Astrocyte (in vitro differentiated cells and primary cell): ENCODE measurements at regions not wholly inside any gene's neighbourhood (a gene's known extent, or its start where the extent isn't known, plus 50 kb on each side); places are given as distances from the start of the nearest gene placed in this dataset.

Source experiments
- DNase-seq: peaks from one replicate; pipeline ENCODE4 v3.0.0-alpha.2; 2010; ENCODE audit warnings: low read depth
- FAIRE-seq: peaks from 2 replicates; lab custom pipeline; 2011; peaks lifted over from hg19 to GRCh38; lab: Jason Lieb, UNC
- H2AFZ ChIP-seq: 2 replicates; pipeline ENCODE4 v1.6.0; 2012; ENCODE audit warnings: low read depth, low read length, inconsistent platforms
- H3K27ac ChIP-seq: 2 replicates; pipeline ENCODE4 v1.5.1; 2011; ENCODE audit warnings: low read depth, low read length, inconsistent platforms
- H3K27me3 ChIP-seq: 2 replicates; pipeline ENCODE4 v1.6.0; 2011; ENCODE audit warnings: low read length, inconsistent platforms; ENCODE audit not compliant: insufficient read depth
- H3K36me3 ChIP-seq: 2 replicates; pipeline ENCODE4 v1.5.1; 2011; ENCODE audit warnings: low read length, inconsistent platforms; ENCODE audit not compliant: insufficient read depth
- H3K4me1 ChIP-seq: 2 replicates; pipeline ENCODE4 v1.5.1; 2011; ENCODE audit warnings: low read length, inconsistent platforms; ENCODE audit not compliant: insufficient read depth
- H3K4me2 ChIP-seq: 2 replicates; pipeline ENCODE4 v1.6.0; 2012; ENCODE audit warnings: low read length, inconsistent platforms
- H3K4me3 ChIP-seq: 2 replicates; pipeline ENCODE4 v1.5.1; 2011; ENCODE audit warnings: low read depth, mild to moderate bottlenecking, low read length, inconsistent platforms; ENCODE audit not compliant: insufficient read depth
- H3K79me2 ChIP-seq: 2 replicates; pipeline ENCODE4 v1.6.0; 2012; ENCODE audit warnings: mild to moderate bottlenecking, low read length, inconsistent platforms; ENCODE audit not compliant: insufficient read depth
- H3K9ac ChIP-seq: 2 replicates; pipeline ENCODE4 v1.6.0; 2012; ENCODE audit warnings: mild to moderate bottlenecking, low read length, inconsistent platforms
- H3K9me3 ChIP-seq: 2 replicates; pipeline ENCODE4 v1.5.1; 2012; ENCODE audit warnings: low read depth, mild to moderate bottlenecking, low read length, inconsistent platforms; ENCODE audit not compliant: insufficient read depth
- H4K20me1 ChIP-seq: 2 replicates; pipeline ENCODE4 v1.6.0; 2012; ENCODE audit warnings: low read length, inconsistent platforms; ENCODE audit not compliant: insufficient read depth
- H3K27ac Mint-ChIP-seq: one replicate; pipeline ENCODE4 v1.8.0; 2021; ENCODE audit warnings: mild to moderate bottlenecking, mixed read lengths; ENCODE audit not compliant: unreplicated experiment
- H3K27me3 Mint-ChIP-seq: one replicate; pipeline ENCODE4 v1.8.0; 2021; ENCODE audit warnings: low read depth, mixed read lengths; ENCODE audit not compliant: unreplicated experiment
- H3K36me3 Mint-ChIP-seq: one replicate; pipeline ENCODE4 v1.8.0; 2021; ENCODE audit warnings: low read depth, mixed read lengths; ENCODE audit not compliant: unreplicated experiment
- H3K4me1 Mint-ChIP-seq: one replicate; pipeline ENCODE4 v1.8.0; 2021; ENCODE audit warnings: low read depth, mixed read lengths; ENCODE audit not compliant: unreplicated experiment
- H3K4me3 Mint-ChIP-seq: one replicate; pipeline ENCODE4 v1.8.0; 2021; ENCODE audit warnings: mild to moderate bottlenecking, moderate library complexity, mixed read lengths; ENCODE audit not compliant: unreplicated experiment
- H3K9me3 Mint-ChIP-seq: one replicate; pipeline ENCODE4 v1.8.0; 2021; ENCODE audit warnings: mild to moderate bottlenecking, mixed read lengths; ENCODE audit not compliant: unreplicated experiment
- EZH2 ChIP-seq: IDR thresholded peaks from 2 replicates; pipeline ENCODE4 v1.6.1; 2012; ENCODE audit warnings: mild to moderate bottlenecking, low read length, inconsistent platforms; ENCODE audit not compliant: insufficient read depth
- TF ChIP-seq, protein P1 (sequence below): IDR thresholded peaks from 2 replicates; pipeline ENCODE4 v1.5.1; 2011; ENCODE audit warnings: low read depth, mild to moderate bottlenecking, inconsistent platforms, low read length, moderate library complexity; ENCODE audit not compliant: insufficient read depth

DNA sequence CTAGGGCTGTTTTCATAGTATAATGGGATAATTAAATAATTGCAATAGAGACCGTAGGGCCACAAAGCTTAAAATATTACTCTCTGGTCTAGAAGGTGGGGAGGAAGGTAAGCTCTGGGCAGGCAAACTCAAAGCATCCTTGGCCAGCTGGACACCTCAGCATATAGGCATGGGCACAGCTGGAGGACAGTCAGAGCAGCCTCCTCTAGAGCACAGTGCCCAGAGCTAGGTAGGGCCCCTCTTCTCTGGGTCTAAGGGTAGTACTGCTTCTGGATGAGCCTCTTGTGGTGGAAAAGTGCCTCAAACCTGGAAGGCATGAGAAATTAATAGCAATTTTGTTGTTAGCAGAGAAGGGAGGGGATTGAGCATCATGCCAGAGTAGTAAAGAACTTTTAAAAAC lies 116.9 kb upstream of the FOXN2 start:
- DNase-seq (no peak), FAIRE-seq (no peak)
- H3K27ac ChIP-seq: no peak overlapping the region
- H3K36me3 ChIP-seq: no peaks in the 10 kb centered on the region
- no peak overlapping the region for H3K4me3 ChIP-seq
- TF ChIP-seq, protein P1, sequence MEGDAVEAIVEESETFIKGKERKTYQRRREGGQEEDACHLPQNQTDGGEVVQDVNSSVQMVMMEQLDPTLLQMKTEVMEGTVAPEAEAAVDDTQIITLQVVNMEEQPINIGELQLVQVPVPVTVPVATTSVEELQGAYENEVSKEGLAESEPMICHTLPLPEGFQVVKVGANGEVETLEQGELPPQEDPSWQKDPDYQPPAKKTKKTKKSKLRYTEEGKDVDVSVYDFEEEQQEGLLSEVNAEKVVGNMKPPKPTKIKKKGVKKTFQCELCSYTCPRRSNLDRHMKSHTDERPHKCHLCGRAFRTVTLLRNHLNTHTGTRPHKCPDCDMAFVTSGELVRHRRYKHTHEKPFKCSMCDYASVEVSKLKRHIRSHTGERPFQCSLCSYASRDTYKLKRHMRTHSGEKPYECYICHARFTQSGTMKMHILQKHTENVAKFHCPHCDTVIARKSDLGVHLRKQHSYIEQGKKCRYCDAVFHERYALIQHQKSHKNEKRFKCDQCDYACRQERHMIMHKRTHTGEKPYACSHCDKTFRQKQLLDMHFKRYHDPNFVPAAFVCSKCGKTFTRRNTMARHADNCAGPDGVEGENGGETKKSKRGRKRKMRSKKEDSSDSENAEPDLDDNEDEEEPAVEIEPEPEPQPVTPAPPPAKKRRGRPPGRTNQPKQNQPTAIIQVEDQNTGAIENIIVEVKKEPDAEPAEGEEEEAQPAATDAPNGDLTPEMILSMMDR: no peak
- no peak for TF ChIP-seq EZH2
- H3K79me2 ChIP-seq: no peaks in the 10 kb centered on the region
- no peak overlapping the region for H2AFZ ChIP-seq
- no peaks in the 10 kb centered on the region for H4K20me1 ChIP-seq
- no peaks in the 10 kb centered on the region for H3K36me3 Mint-ChIP-seq
- no peak overlapping the region for H3K9ac ChIP-seq
- no peak overlapping the region for H3K27ac Mint-ChIP-seq
- no peaks in the 10 kb centered on the region for H3K4me1 Mint-ChIP-seq
- no peaks in the 10 kb centered on the region for H3K27me3 ChIP-seq
- no peak overlapping the region for H3K4me3 Mint-ChIP-seq
- no peak overlapping the region for H3K4me2 ChIP-seq
- H3K27me3 Mint-ChIP-seq: peaks cover 4% of the 10 kb centered on the region
- H3K9me3 ChIP-seq: no peaks in the 10 kb centered on the region
- no peaks in the 10 kb centered on the region for H3K4me1 ChIP-seq
- no peaks in the 10 kb centered on the region for H3K9me3 Mint-ChIP-seq

DNA sequence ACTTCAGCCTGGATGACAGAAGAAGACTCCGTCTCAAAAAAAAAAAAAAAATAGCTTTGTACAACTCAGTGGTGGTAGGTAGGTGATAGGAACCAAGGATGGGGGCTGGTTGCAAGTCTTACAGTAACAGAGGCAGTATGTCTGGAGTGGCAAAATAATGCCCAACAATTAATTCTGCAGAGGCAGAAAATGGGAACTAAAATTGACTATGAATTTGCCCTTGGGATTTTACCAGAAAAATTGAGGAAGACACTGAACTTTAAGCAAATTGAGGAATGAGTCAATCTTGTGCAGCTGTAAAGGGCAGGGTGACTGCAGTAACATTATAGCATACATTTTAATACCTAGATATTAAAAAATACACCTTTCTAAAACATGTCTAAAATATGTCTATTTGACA lies 116.1 kb upstream of the FOXN2 start:
- Histone ChIP-seq H3K4me2 (no peak overlapping the region), H3K9ac (no peak overlapping the region), H2AFZ (no peak overlapping the region), H3K9me3 (no peaks in the 10 kb centered on the region), H3K27me3 (no peaks in the 10 kb centered on the region), H3K79me2 (no peaks in the 10 kb centered on the region), H3K36me3 (no peaks in the 10 kb centered on the region), H3K4me3 (no peak overlapping the region), H3K27ac (no peak overlapping the region), H3K4me1 (no peaks in the 10 kb centered on the region), H4K20me1 (no peaks in the 10 kb centered on the region)
- no peaks in the 10 kb centered on the region for H3K9me3 Mint-ChIP-seq
- peaks cover 4% of the 10 kb centered on the region for H3K27me3 Mint-ChIP-seq
- TF ChIP-seq, protein P1: no peak
- no peak for TF ChIP-seq EZH2
- no peaks in the 10 kb centered on the region for H3K4me1 Mint-ChIP-seq
- FAIRE-seq (no peak), DNase-seq (no peak)
- no peak overlapping the region for H3K27ac Mint-ChIP-seq
- no peaks in the 10 kb centered on the region for H3K36me3 Mint-ChIP-seq
- no peak overlapping the region for H3K4me3 Mint-ChIP-seq

DNA sequence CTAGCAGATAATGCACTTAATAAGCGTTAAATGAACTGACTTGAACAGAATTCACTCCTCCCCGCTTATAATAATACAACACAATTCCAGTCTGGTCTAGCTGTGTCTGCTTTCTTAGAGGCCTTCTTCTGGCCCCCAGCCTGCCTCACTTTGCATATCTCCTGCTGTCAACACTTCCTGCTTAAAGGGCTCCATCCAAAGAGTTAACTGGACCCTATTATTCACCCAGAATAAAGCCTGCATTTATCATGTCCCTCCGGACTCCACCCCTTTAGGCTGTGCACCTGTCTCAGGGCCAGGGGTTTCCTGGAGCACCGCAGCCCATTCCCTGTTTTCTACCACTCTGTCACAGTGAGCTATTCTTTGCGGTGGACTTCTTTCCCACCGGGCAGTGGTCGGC lies 115.4 kb upstream of the FOXN2 start:
- Mint-ChIP-seq H3K27me3 (peaks cover 2% of the 10 kb centered on the region), H3K27ac (no peak overlapping the region), H3K4me3 (no peak overlapping the region), H3K36me3 (no peaks in the 10 kb centered on the region), H3K4me1 (no peaks in the 10 kb centered on the region), H3K9me3 (no peaks in the 10 kb centered on the region)
- Histone ChIP-seq H3K4me3 (no peak overlapping the region), H3K27me3 (no peaks in the 10 kb centered on the region), H3K79me2 (no peaks in the 10 kb centered on the region), H2AFZ (no peak overlapping the region), H3K9me3 (no peaks in the 10 kb centered on the region), H3K4me1 (no peaks in the 10 kb centered on the region), H3K9ac (no peak overlapping the region), H3K27ac (no peak overlapping the region), H3K36me3 (no peaks in the 10 kb centered on the region), H3K4me2 (no peak overlapping the region), H4K20me1 (no peaks in the 10 kb centered on the region)
- TF ChIP-seq, protein P1: no peak
- no peak for TF ChIP-seq EZH2
- DNase-seq: no peak
- FAIRE-seq: no peak
